Thyroid gland (tissue), 4 donors: ENCODE measurements at regions not wholly inside any gene's neighbourhood (a gene's known extent, or its start where the extent isn't known, plus 50 kb on each side); places are given as distances from the start of the nearest gene placed in this dataset.

Experiments
- DNase-seq, 2 donors: peaks; one replicate each; pipeline ENCODE4 v3.0.0-alpha.2; 2019
- H3K27ac ChIP-seq, 3 donors: fragments of 200-600 bp; sonication (generic); 1 replicate in 2 of 3; 2 replicates in 1 of 3; pipeline ENCODE4 v1.5.1; 2016 to 2019; ENCODE audit warnings: mild to moderate bottlenecking in 1 of 3, moderate library complexity in 1 of 3
- H3K27me3 ChIP-seq: fragments of 200-600 bp; sonication (generic); one replicate; pipeline ENCODE4 v1.5.1; 2019
- H3K36me3 ChIP-seq, 2 donors: fragments of 200-600 bp; sonication (generic); one replicate each; pipeline ENCODE4 v1.5.1; 2016 to 2019
- H3K4me1 ChIP-seq, 2 donors: fragments of 200-600 bp; sonication (generic); one replicate each; pipeline ENCODE4 v1.5.1; 2017 to 2019
- H3K4me3 ChIP-seq, 3 donors: fragments of 200-600 bp; sonication (generic); replicated peaks in 1 of 3; 1 replicate in 2 of 3; 2 replicates in 1 of 3; pipeline ENCODE4 v1.5.1; 2016; ENCODE audit warnings: mild to moderate bottlenecking in 1 of 3
- H3K9me3 ChIP-seq: fragments of 200-600 bp; sonication (generic); one replicate; pipeline ENCODE4 v1.5.1; 2017
- POLR2A ChIP-seq, 2 donors: fragments of 450-650 bp; IDR thresholded peaks; one replicate each; pipeline ENCODE4 v1.6.1; 2017; ENCODE audit warnings: antibody characterized with exemption in 2 of 2, mild to moderate bottlenecking in 2 of 2, moderate library complexity in 1 of 2
- WGBS, 2 donors: methylation state at CpG; one replicate each; pipeline ENCODE4 v1.1.5; 2017; 5-methylcytosine and 5-hydroxymethylcytosine counted together
- intact Hi-C: fragments of 100-400 bp; cut with DNase I; formaldehyde crosslinking; loops from one replicate; pipeline ENCODE4 v1.15.1; 2023
- TF ChIP-seq, protein P1 (sequence below), 6 experiments: fragments of 200-600 bp in 3 of 6; fragments of 450-650 bp in 3 of 6; sonication (generic) in 3 of 6; IDR thresholded peaks; one replicate each; pipeline ENCODE4 v1.5.1; 2016 to 2019; ENCODE audit warnings: antibody characterized with exemption in 6 of 6, mild to moderate bottlenecking in 2 of 6, inconsistent platforms in 1 of 6, moderate library complexity in 1 of 6

DNA sequence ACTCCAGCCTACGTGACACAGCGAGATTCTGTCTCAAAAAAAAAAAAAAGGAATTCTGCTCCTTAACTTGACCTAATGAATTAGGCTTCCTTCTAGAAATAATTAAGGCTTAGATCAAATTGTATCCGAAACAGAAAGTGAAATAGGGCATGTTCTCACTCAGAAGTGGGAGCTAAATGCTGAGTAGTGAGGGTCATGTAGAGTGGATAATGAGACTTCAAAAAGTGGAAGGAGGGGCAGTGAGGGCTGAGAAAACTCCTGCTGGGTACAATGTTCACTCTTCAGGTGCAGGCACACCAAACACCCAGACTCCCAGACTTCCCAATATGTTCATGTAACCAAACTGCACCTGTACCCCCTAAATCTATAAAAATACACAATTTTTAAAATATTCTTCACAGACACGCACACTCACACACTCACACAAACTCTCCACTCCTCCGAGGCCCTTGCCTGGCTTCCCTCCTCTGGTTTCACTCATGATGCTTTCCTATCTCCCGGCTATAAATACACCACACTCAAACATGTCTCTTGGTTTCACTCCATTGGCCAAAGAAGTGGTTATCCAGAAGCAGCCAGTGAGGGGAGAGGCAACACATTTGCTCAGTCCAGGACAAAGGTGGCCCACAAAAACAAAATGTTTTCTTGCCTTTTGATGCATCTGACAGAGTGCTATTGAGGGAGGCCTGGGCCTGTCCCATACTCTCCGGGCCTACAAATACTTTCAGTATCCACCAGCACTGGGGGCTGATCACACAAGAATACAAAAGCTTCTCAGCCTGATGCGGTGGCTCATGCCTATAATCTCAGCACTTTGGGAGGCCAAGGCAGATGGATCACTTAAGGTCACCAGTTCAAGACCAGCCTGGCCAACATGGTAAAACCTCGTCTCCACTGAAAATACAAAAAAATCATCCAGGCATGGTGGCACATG, 249.2 kb downstream of the TOMM20 start:
- intact Hi-C loops: no loop called here
- peaks cover 6 to 45% of the 10 kb centered on the region in 2 donors for H3K4me1 ChIP-seq
- no peak overlapping the region for H3K4me3 ChIP-seq
- WGBS, 2 donors: 58 to 60% methylated on average over 9 of the region's 9 CpGs
- TF ChIP-seq POLR2A (IDR thresholded peaks at IDR 0.05): no peak
- TF ChIP-seq, protein P1, sequence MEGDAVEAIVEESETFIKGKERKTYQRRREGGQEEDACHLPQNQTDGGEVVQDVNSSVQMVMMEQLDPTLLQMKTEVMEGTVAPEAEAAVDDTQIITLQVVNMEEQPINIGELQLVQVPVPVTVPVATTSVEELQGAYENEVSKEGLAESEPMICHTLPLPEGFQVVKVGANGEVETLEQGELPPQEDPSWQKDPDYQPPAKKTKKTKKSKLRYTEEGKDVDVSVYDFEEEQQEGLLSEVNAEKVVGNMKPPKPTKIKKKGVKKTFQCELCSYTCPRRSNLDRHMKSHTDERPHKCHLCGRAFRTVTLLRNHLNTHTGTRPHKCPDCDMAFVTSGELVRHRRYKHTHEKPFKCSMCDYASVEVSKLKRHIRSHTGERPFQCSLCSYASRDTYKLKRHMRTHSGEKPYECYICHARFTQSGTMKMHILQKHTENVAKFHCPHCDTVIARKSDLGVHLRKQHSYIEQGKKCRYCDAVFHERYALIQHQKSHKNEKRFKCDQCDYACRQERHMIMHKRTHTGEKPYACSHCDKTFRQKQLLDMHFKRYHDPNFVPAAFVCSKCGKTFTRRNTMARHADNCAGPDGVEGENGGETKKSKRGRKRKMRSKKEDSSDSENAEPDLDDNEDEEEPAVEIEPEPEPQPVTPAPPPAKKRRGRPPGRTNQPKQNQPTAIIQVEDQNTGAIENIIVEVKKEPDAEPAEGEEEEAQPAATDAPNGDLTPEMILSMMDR (IDR thresholded peaks at IDR 0.05): no peak
- peak; percentile 69 to 71 for DNase-seq
- H3K27ac ChIP-seq: peak overlapping the region; percentile 54 to 86 (median 85)
- no peaks in the 10 kb centered on the region for H3K27me3 ChIP-seq
- no peaks in the 10 kb centered on the region for H3K9me3 ChIP-seq
- no peaks in the 10 kb centered on the region for H3K36me3 ChIP-seq

DNA sequence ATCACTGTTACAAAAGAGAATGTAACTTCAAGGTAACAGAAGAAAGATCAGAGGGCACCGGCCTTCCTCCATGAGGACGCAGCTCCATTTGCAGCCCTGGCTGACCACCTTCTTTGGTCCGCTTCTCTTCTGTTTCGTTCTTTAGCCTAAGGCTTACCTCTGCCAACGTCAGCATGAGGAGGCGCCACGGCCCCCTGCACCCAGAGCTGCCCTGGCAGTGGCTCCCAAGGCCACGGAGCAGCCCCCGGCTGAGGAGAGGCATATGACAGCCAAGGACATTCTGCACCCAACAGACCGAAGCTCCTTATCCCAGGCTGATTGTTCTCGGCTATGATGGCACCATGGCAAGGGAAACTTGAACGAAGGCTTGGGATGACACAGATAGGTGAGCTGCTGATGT, 250.3 kb downstream of the TOMM20 start:
- no peak for DNase-seq
- peaks cover 6 to 49% of the 10 kb centered on the region in 2 donors for H3K4me1 ChIP-seq
- H3K4me3 ChIP-seq: no peak overlapping the region
- no peaks in the 10 kb centered on the region for H3K27me3 ChIP-seq
- TF ChIP-seq, protein P1 (IDR thresholded peaks at IDR 0.05): no peak
- no peak for TF ChIP-seq POLR2A (IDR thresholded peaks at IDR 0.05)
- no peaks in the 10 kb centered on the region for H3K36me3 ChIP-seq
- peak overlapping the region in 1 of 3 donors; percentile 85 for H3K27ac ChIP-seq
- WGBS, 2 donors: 86 to 89% methylated on average over 10 to 12 of the region's 12 CpGs
- H3K9me3 ChIP-seq: no peaks in the 10 kb centered on the region
- intact Hi-C loops: no loop called here

DNA sequence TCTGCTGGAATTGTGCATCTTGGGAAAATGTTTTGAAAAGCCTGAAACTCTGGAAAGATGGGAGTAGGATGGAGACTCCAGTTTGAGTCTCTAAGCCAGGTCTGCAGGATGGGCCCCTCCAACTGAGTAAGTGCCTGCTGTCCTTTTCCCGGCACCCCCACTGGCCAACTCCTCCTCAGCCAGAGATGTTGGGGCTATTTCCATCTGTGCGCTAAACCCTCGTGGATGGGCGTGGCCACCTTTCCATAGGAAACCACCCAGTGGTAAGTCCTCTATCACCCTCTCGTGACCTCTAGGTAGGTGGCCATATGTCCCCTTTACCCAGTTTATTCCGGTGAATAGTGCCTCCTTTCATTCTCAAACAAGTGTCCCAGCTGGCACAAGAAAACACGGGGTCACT, 250.9 kb downstream of the TOMM20 start:
- Histone ChIP-seq H3K36me3 (no peaks in the 10 kb centered on the region), H3K4me1 (peaks cover 6 to 49% of the 10 kb centered on the region in 2 donors), H3K27ac (no peak overlapping the region), H3K9me3 (no peaks in the 10 kb centered on the region), H3K4me3 (no peak overlapping the region), H3K27me3 (no peaks in the 10 kb centered on the region)
- no peak for DNase-seq
- TF ChIP-seq, protein P1 (IDR thresholded peaks at IDR 0.05): no peak
- no peak for TF ChIP-seq POLR2A (IDR thresholded peaks at IDR 0.05)
- intact Hi-C loops: no loop called here
- WGBS, 2 donors: 94 to 99% methylated on average over 7 of the region's 7 CpGs

DNA sequence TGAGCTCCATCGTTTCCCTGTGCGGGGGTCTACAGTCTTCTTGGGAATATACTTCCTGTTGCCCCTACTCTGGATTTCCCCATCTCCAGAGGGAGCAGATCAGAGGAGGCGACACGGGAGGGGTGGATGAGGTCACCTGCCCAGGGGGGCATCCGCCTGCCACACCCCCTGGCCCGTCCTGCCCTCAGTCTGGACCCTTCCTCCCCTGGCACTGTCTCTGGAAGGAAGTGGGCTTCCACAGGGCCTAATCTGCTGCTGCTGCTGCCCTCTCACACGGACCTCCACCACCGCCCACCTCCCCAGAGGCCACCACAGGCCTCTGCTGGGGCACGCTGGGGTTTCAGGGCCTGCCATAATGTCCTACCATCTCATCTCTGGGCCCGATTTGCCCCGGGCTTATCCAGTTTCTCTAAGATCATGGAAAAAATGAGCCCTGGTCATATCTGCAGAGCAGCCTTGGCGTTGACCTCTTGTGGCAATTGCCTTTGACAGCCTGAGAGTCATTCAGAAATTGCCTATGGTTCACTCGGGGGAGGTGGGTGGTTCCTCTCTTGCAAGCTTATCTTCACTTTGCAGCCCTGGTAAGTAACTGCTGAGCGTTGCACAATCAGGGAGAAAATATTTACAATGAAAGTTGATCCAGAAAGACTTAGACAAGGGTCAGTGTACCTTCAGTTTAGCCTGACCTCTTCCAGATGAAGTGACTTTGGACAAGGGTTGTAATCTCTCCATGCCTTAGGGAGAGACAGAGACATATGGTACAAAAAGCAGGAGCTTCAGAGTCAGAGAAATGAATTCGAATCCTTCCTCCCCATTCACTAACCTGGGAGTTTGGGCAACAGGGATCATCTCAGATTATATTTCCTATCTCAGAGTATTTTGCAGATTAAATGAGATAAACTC, 252.4 kb downstream of the TOMM20 start:
- intact Hi-C loops: no loop called here
- Histone ChIP-seq H3K27ac (peak overlapping the region in 1 of 3 donors; percentile 46), H3K36me3 (no peaks in the 10 kb centered on the region), H3K27me3 (no peaks in the 10 kb centered on the region), H3K9me3 (no peaks in the 10 kb centered on the region), H3K4me1 (peaks cover 6 to 49% of the 10 kb centered on the region in 2 donors), H3K4me3 (no peak overlapping the region)
- DNase-seq: no peak
- no peak for TF ChIP-seq POLR2A (IDR thresholded peaks at IDR 0.05)
- TF ChIP-seq, protein P1 (IDR thresholded peaks at IDR 0.05): no peak
- WGBS, 2 donors: 84 to 86% methylated on average over 14 to 15 of the region's 15 CpGs
